Keratinocyte (primary cell): ENCODE measurements at regions not wholly inside any gene's neighbourhood (a gene's known extent, or its start where the extent isn't known, plus 50 kb on each side); places are given as distances from the start of the nearest gene placed in this dataset.

ENCODE experiments used
- DNase-seq: peaks from one replicate; pipeline ENCODE4 v3.0.0-alpha.2; 2011; ENCODE audit warnings: low read depth, missing footprints, low spot score
- FAIRE-seq: peaks from 2 replicates; lab custom pipeline; 2011; peaks lifted over from hg19 to GRCh38; lab: Jason Lieb, UNC
- H2AFZ ChIP-seq: 2 replicates; pipeline ENCODE4 v1.6.0; 2012; ENCODE audit warnings: low read length, control low read depth, inconsistent platforms; ENCODE audit not compliant: control insufficient read depth
- H3K27ac ChIP-seq: 2 replicates; pipeline ENCODE4 v1.5.1; 2011; ENCODE audit warnings: low read length; ENCODE audit not compliant: control insufficient read depth, insufficient read depth
- H3K27me3 ChIP-seq: 3 replicates; pipeline ENCODE4 v1.6.0; 2011; ENCODE audit warnings: low read length; ENCODE audit not compliant: control insufficient read depth, insufficient read depth; ENCODE audit errors: extremely low read depth
- H3K36me3 ChIP-seq, 2 experiments: 2 replicates in 1 of 2; 3 replicates in 1 of 2; pipeline ENCODE4 v1.5.1; 2011; ENCODE audit warnings: low read length in 2 of 2, mild to moderate bottlenecking in 1 of 2; ENCODE audit not compliant: control insufficient read depth in 2 of 2, insufficient read depth in 2 of 2; ENCODE audit errors: extremely low read depth in 1 of 2
- H3K4me1 ChIP-seq: 3 replicates; pipeline ENCODE4 v1.5.1; 2011; ENCODE audit warnings: low read length; ENCODE audit not compliant: control insufficient read depth, insufficient read depth; ENCODE audit errors: extremely low read depth
- H3K4me2 ChIP-seq: 3 replicates; pipeline ENCODE4 v1.6.0; 2011; ENCODE audit warnings: low read depth, low read length; ENCODE audit not compliant: control insufficient read depth, insufficient read depth; ENCODE audit errors: extremely low read depth
- H3K4me3 ChIP-seq, 3 experiments: fragments of 200-600 bp in 1 of 3; sonication (generic) in 1 of 3; 2 replicates in 2 of 3; 3 replicates in 1 of 3; pipeline ENCODE4 v1.5.1; 2011 to 2016; ENCODE audit warnings: low read length in 3 of 3, mild to moderate bottlenecking in 3 of 3, control low read depth in 2 of 3, inconsistent platforms in 1 of 3, low read depth in 1 of 3, mixed read lengths in 1 of 3, mixed run types in 1 of 3, moderate library complexity in 1 of 3; ENCODE audit not compliant: control insufficient read depth in 2 of 3, insufficient read depth in 2 of 3; ENCODE audit errors: extremely low read depth in 1 of 3
- H3K79me2 ChIP-seq: 2 replicates; pipeline ENCODE4 v1.6.0; 2012; ENCODE audit warnings: low read length; ENCODE audit not compliant: control insufficient read depth, insufficient read depth
- H3K9ac ChIP-seq: 3 replicates; pipeline ENCODE4 v1.6.0; 2011; ENCODE audit warnings: low read length; ENCODE audit not compliant: control insufficient read depth, insufficient read depth; ENCODE audit errors: extremely low read depth
- H3K9me1 ChIP-seq: 3 replicates; pipeline ENCODE4 v1.6.0; 2011; ENCODE audit warnings: low read length; ENCODE audit not compliant: control insufficient read depth, insufficient read depth; ENCODE audit errors: extremely low read depth
- H3K9me3 ChIP-seq: 2 replicates; pipeline ENCODE4 v1.5.1; 2012; ENCODE audit warnings: low read depth, low read length; ENCODE audit not compliant: control insufficient read depth
- H4K20me1 ChIP-seq: 3 replicates; pipeline ENCODE4 v1.6.0; 2011; ENCODE audit warnings: low read length; ENCODE audit not compliant: control insufficient read depth, insufficient read depth; ENCODE audit errors: extremely low read depth
- EZH2 ChIP-seq: IDR thresholded peaks from one replicate; pipeline ENCODE4 v1.6.1; 2012; ENCODE audit warnings: inconsistent platforms, mild to moderate bottlenecking, low read length, moderate library complexity
- dilution Hi-C: fragments of 300-500 bp; cut with MboI; formaldehyde crosslinking; loops from one replicate; pipeline ENCODE4 v1.7.0; 2020; ENCODE audit warnings: low sequenced_read_pairs; ENCODE audit not compliant: extremely low pct_ligation_motif_present
- TF ChIP-seq, protein P1 (sequence below), 3 experiments: IDR thresholded peaks in 1 of 3; conservative IDR thresholded peaks in 1 of 3; optimal IDR thresholded peaks in 1 of 3; 2 replicates in 2 of 3; 3 replicates in 1 of 3; pipeline versions ENCODE3 to v1.5.1; 2011; ENCODE audit warnings: low read length in 3 of 3, mild to moderate bottlenecking in 3 of 3, moderate library complexity in 2 of 3, control low read depth in 1 of 3, inconsistent platforms in 1 of 3; ENCODE audit not compliant: insufficient read depth in 2 of 3; ENCODE audit errors: extremely low read depth in 1 of 3

- peaks cover 13% of the 10 kb centered on the region for H3K4me1 ChIP-seq
- no peaks in the 10 kb centered on the region for H3K9me3 ChIP-seq
- peak overlapping the region; percentile 19 for H3K27ac ChIP-seq
- peak overlapping the region; percentile 58 for H3K4me2 ChIP-seq
- H3K79me2 ChIP-seq = no peaks in the 10 kb centered on the region
- peaks cover 3% of the 10 kb centered on the region for H3K27me3 ChIP-seq
- no peak for TF ChIP-seq EZH2
- TF ChIP-seq, protein P1, sequence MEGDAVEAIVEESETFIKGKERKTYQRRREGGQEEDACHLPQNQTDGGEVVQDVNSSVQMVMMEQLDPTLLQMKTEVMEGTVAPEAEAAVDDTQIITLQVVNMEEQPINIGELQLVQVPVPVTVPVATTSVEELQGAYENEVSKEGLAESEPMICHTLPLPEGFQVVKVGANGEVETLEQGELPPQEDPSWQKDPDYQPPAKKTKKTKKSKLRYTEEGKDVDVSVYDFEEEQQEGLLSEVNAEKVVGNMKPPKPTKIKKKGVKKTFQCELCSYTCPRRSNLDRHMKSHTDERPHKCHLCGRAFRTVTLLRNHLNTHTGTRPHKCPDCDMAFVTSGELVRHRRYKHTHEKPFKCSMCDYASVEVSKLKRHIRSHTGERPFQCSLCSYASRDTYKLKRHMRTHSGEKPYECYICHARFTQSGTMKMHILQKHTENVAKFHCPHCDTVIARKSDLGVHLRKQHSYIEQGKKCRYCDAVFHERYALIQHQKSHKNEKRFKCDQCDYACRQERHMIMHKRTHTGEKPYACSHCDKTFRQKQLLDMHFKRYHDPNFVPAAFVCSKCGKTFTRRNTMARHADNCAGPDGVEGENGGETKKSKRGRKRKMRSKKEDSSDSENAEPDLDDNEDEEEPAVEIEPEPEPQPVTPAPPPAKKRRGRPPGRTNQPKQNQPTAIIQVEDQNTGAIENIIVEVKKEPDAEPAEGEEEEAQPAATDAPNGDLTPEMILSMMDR (optimal IDR thresholded peaks at IDR 0.05 in 1 of 3, IDR thresholded peaks at IDR 0.05 in 1 of 3, conservative IDR thresholded peaks at IDR 0.05 in 1 of 3; ENCODE audit: extremely low read depth in 1 of 3, insufficient read depth in 2 of 3, low read length in 3 of 3) = no peak
- dilution Hi-C loops = no loop called here
- H2AFZ ChIP-seq = peak overlapping the region; percentile 7
- H3K36me3 ChIP-seq = no peaks in the 10 kb centered on the region
- peak overlapping the region in 1 of 3 experiments; percentile 1 for H3K4me3 ChIP-seq
- H3K9me1 ChIP-seq = no peaks in the 10 kb centered on the region
- DNase-seq (peak; percentile 38), FAIRE-seq (peak; percentile 56)
- H4K20me1 ChIP-seq = no peaks in the 10 kb centered on the region
- no peak overlapping the region for H3K9ac ChIP-seq
Observed at GRCh38 chr20:48538058-48538825, 289.6 kb downstream of the PREX1 start.

DNA sequence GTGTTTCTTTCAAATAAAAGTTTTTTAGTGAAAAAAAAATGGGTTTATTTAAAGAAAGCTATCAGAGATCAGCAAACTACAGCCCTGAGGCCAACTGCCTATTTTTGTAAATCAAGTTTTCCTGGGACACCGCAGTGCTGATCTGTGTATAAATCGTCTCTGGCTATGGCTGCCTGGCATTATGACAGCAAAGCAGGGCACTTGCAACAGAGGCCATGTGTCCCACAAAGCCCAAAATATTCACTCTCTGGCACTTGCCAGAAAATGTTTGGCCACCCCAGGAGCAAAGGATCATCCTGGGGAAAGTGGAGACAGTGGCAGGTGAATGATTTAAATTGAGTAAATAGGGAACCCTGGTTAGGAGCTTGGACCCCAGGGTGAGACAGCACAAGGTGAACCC lies 291.6 kb downstream of the PREX1 start:
- Histone ChIP-seq H3K4me2 (no peak overlapping the region), H4K20me1 (no peaks in the 10 kb centered on the region), H2AFZ (no peak overlapping the region), H3K9me1 (no peaks in the 10 kb centered on the region), H3K4me1 (peaks cover 13% of the 10 kb centered on the region), H3K36me3 (no peaks in the 10 kb centered on the region), H3K27ac (no peak overlapping the region), H3K9ac (no peak overlapping the region), H3K79me2 (no peaks in the 10 kb centered on the region), H3K4me3 (no peak overlapping the region), H3K27me3 (peaks cover 1% of the 10 kb centered on the region), H3K9me3 (no peaks in the 10 kb centered on the region)
- no peak for DNase-seq
- no peak for FAIRE-seq
- dilution Hi-C loops = no loop called here
- TF ChIP-seq, protein P1 (optimal IDR thresholded peaks at IDR 0.05 in 1 of 3, IDR thresholded peaks at IDR 0.05 in 1 of 3, conservative IDR thresholded peaks at IDR 0.05 in 1 of 3; ENCODE audit: extremely low read depth in 1 of 3, insufficient read depth in 2 of 3, low read length in 3 of 3) = no peak
- no peak for TF ChIP-seq EZH2
